ENCODE measurements at regions not wholly inside any gene's neighbourhood (a gene's known extent, or its start where the extent isn't known, plus 50 kb on each side); places are given as distances from the start of the nearest gene placed in this dataset.

DNA sequence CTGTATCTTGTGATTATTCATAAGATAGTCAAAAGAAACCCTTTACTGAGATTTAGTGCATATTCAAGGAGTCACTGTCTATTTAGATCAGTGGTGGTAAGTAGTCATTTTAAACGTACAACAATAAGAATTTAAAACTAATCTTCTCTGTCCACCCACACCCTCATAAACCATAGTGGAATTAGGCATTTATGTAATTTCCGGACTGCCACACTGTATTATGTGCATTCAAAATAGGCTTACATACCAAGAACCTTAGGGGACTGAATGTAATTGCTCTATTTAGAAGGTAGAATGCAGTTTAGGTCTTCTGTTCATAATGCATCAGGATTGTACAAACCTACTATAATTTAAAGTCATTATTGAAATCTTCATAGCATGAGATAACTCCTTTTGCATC, 685.4 kb downstream of the TENT5A start:
- no peak overlapping the region for H3K4me2 ChIP-seq
- H3K9me3 ChIP-seq (ENCODE audit: low read depth): no peaks in the 10 kb centered on the region

DNA sequence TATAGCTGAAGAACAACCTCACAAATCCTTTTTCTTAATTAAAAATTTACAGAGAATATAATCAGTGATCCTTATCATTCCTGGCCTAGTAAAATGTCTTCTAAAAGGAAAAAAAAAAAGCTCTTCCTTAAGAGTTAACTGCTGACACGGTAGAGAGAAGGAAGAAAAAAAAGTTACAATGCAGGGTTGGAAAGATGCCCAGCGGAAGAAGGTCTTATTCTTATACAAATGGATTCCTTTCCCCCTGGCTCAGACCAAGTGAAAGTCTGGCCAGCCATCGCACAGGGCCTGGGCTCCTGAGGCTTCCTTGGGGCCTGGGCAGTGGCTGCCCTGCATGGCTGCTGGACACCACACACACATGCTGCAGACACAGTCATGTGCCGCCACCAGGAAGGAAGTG, 688.6 kb downstream of the TENT5A start:
- DNase-seq (ENCODE audit: low spot score): no peak
- Histone ChIP-seq H3K9me2 (replicated peaks; ENCODE audit: insufficient read depth) (no peaks in the 10 kb centered on the region), H3K4me3 (no peak overlapping the region), H3K27ac (no peak overlapping the region), H3K4me2 (no peak overlapping the region), H3K79me2 (no peaks in the 10 kb centered on the region), H4K20me1 (ENCODE audit: insufficient read depth, poor library complexity, severe bottlenecking) (no peaks in the 10 kb centered on the region), H3K4me1 (ENCODE audit: insufficient read depth) (no peaks in the 10 kb centered on the region), H3K27me3 (no peaks in the 10 kb centered on the region), H3K36me3 (replicated peaks; ENCODE audit: insufficient read depth, low read depth) (no peaks in the 10 kb centered on the region), H3K9me3 (ENCODE audit: low read depth) (no peaks in the 10 kb centered on the region), H2AFZ (no peak overlapping the region)
- no peak for TF ChIP-seq EZH2 (IDR thresholded peaks at IDR 0.05; ENCODE audit: borderline replicate concordance)
- TF ChIP-seq, protein P1, sequence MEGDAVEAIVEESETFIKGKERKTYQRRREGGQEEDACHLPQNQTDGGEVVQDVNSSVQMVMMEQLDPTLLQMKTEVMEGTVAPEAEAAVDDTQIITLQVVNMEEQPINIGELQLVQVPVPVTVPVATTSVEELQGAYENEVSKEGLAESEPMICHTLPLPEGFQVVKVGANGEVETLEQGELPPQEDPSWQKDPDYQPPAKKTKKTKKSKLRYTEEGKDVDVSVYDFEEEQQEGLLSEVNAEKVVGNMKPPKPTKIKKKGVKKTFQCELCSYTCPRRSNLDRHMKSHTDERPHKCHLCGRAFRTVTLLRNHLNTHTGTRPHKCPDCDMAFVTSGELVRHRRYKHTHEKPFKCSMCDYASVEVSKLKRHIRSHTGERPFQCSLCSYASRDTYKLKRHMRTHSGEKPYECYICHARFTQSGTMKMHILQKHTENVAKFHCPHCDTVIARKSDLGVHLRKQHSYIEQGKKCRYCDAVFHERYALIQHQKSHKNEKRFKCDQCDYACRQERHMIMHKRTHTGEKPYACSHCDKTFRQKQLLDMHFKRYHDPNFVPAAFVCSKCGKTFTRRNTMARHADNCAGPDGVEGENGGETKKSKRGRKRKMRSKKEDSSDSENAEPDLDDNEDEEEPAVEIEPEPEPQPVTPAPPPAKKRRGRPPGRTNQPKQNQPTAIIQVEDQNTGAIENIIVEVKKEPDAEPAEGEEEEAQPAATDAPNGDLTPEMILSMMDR (IDR thresholded peaks at IDR 0.05; ENCODE audit: poor library complexity): no peak
- no peak for TF ChIP-seq EZH2phosphoT487 (IDR thresholded peaks at IDR 0.05; ENCODE audit: low read depth, severe bottlenecking, unreplicated experiment)
- 82% methylated on average over 4 of the region's 4 CpGs for WGBS (ENCODE audit: low lambda C conversion rate, missing lambda C conversion rate)

More for the DNA sequence above, 685.4 kb downstream of the TENT5A start:
- Histone ChIP-seq H3K27me3 (no peaks in the 10 kb centered on the region), H3K4me3 (no peak overlapping the region), H3K79me2 (no peaks in the 10 kb centered on the region), H3K27ac (no peak overlapping the region), H2AFZ (no peak overlapping the region), H3K36me3 (replicated peaks; ENCODE audit: insufficient read depth, low read depth) (no peaks in the 10 kb centered on the region), H3K9me2 (replicated peaks; ENCODE audit: insufficient read depth) (no peaks in the 10 kb centered on the region), H3K4me1 (ENCODE audit: insufficient read depth) (no peaks in the 10 kb centered on the region), H4K20me1 (ENCODE audit: insufficient read depth, poor library complexity, severe bottlenecking) (no peaks in the 10 kb centered on the region)
- no peak for TF ChIP-seq EZH2 (IDR thresholded peaks at IDR 0.05; ENCODE audit: borderline replicate concordance)
- DNase-seq (ENCODE audit: low spot score): no peak
- 71% methylated on average over 2 of the region's 2 CpGs for WGBS (ENCODE audit: low lambda C conversion rate, missing lambda C conversion rate)

DNA sequence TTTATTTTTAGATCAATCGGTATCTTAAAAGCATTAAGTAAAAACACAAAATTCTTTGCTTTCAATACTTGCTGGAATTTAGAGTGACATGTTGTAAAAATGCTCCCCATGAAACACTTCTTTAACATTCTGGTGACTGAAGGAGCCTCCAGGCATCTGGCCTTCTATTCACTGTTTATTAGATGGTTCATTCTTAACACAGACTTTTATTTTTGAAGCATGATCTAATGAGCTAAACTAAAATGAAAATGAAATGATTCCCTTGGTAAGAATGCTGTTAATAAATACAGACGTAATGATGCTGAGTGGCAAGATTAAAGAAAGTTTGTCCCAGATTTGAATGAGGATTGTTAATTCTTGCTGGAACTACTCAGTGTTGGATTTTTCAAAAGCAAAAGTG, 698.4 kb downstream of the TENT5A start:
- no peaks in the 10 kb centered on the region for H3K9me3 ChIP-seq (ENCODE audit: low read depth)
- H3K27me3 ChIP-seq: no peaks in the 10 kb centered on the region
- no peaks in the 10 kb centered on the region for H3K36me3 ChIP-seq (replicated peaks; ENCODE audit: insufficient read depth, low read depth)
- DNase-seq (ENCODE audit: low spot score): no peak
- no peak overlapping the region for H3K4me2 ChIP-seq
- H2AFZ ChIP-seq: no peak overlapping the region
- 68% methylated on average over 2 of the region's 2 CpGs for WGBS (ENCODE audit: low lambda C conversion rate, missing lambda C conversion rate)
- H3K27ac ChIP-seq: no peak overlapping the region
- no peaks in the 10 kb centered on the region for H3K4me1 ChIP-seq (ENCODE audit: insufficient read depth)
- TF ChIP-seq, protein P1 (IDR thresholded peaks at IDR 0.05; ENCODE audit: poor library complexity): no peak
- TF ChIP-seq EZH2phosphoT487 (IDR thresholded peaks at IDR 0.05; ENCODE audit: low read depth, severe bottlenecking, unreplicated experiment): no peak
- no peak for TF ChIP-seq EZH2 (IDR thresholded peaks at IDR 0.05; ENCODE audit: borderline replicate concordance)
- H3K9me2 ChIP-seq (replicated peaks; ENCODE audit: insufficient read depth): no peaks in the 10 kb centered on the region
- no peak overlapping the region for H3K4me3 ChIP-seq
- no peaks in the 10 kb centered on the region for H3K79me2 ChIP-seq
- H4K20me1 ChIP-seq (ENCODE audit: insufficient read depth, poor library complexity, severe bottlenecking): no peaks in the 10 kb centered on the region

DNA sequence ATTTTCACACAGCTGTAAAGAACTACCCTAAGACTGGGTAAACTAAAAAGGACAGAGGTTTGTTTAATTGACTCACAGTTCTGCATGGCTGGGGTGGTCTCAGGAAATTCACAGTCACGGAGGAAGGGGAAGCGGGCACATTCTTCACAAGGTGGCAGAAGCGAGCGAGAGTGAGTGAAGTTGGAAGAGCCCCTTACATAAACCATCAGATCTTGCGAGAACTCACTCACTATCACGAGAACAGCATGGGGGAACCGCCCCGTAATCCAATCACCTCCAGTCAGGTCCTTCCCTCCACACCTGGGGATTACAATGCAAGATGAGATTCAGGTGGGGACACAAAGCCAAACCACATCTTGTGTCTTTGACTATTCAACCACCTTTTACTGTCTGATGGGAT, 700.5 kb downstream of the TENT5A start:
- no peak for DNase-seq (ENCODE audit: low spot score)
- Histone ChIP-seq H3K36me3 (replicated peaks; ENCODE audit: insufficient read depth, low read depth) (no peaks in the 10 kb centered on the region), H3K9me2 (replicated peaks; ENCODE audit: insufficient read depth) (no peaks in the 10 kb centered on the region), H3K27ac (no peak overlapping the region), H3K4me2 (no peak overlapping the region), H3K4me3 (no peak overlapping the region), H4K20me1 (ENCODE audit: insufficient read depth, poor library complexity, severe bottlenecking) (no peaks in the 10 kb centered on the region), H2AFZ (no peak overlapping the region), H3K4me1 (ENCODE audit: insufficient read depth) (no peaks in the 10 kb centered on the region), H3K9me3 (ENCODE audit: low read depth) (no peaks in the 10 kb centered on the region), H3K27me3 (no peaks in the 10 kb centered on the region), H3K79me2 (no peaks in the 10 kb centered on the region)
- WGBS (ENCODE audit: low lambda C conversion rate, missing lambda C conversion rate): 83% methylated on average over 8 of the region's 8 CpGs
- TF ChIP-seq EZH2phosphoT487 (IDR thresholded peaks at IDR 0.05; ENCODE audit: low read depth, severe bottlenecking, unreplicated experiment) (no peak), EZH2 (IDR thresholded peaks at IDR 0.05; ENCODE audit: borderline replicate concordance) (no peak)
- TF ChIP-seq, protein P1 (IDR thresholded peaks at IDR 0.05; ENCODE audit: poor library complexity): no peak

Measured in hepatocyte (in vitro differentiated cells).